GM18499 (cell line): ENCODE measurements at regions not wholly inside any gene's neighbourhood (a gene's known extent, or its start where the extent isn't known, plus 50 kb on each side); places are given as distances from the start of the nearest gene placed in this dataset.

Experiments
- ATAC-seq: cut with Tn5 transposase; IDR thresholded peaks from one replicate; pipeline ENCODE4 v1.9.1; 2021; ENCODE audit warnings: moderate number of reproducible peaks; ENCODE audit not compliant: insufficient read depth, unreplicated experiment

GRCh38 chr5:156135531-156135930 is 191.4 kb upstream of the SGCD start:
- no peak for ATAC-seq

GRCh38 chr5:156137071-156137869 is 189.7 kb upstream of the SGCD start:
- no peak for ATAC-seq

- ATAC-seq = no peak
These were observed 184.1 kb upstream of the SGCD start for GRCh38 chr5:156142867-156143266.

GRCh38 chr5:156147261-156147943 is 179.6 kb upstream of the SGCD start:
- ATAC-seq = no peak

GRCh38 chr5:156147944-156148285 is 179.0 kb upstream of the SGCD start:
- no peak for ATAC-seq

- no peak for ATAC-seq
These were observed 178.7 kb upstream of the SGCD start for GRCh38 chr5:156148301-156148700.

- ATAC-seq = no peak
These were observed 177.8 kb upstream of the SGCD start for GRCh38 chr5:156149213-156149612.

- ATAC-seq = no peak
These were observed 173.4 kb upstream of the SGCD start for GRCh38 chr5:156153602-156154001.

GRCh38 chr5:156154757-156155156 is 172.2 kb upstream of the SGCD start:
- no peak for ATAC-seq

- ATAC-seq = no peak
These were observed 171.4 kb upstream of the SGCD start for GRCh38 chr5:156155598-156155997.

GRCh38 chr5:156164306-156164705 is 162.7 kb upstream of the SGCD start:
- ATAC-seq = no peak

GRCh38 chr5:156169495-156169894 is 157.5 kb upstream of the SGCD start:
- ATAC-seq = no peak

GRCh38 chr5:156170351-156170961 is 156.5 kb upstream of the SGCD start:
- ATAC-seq = no peak

- no peak for ATAC-seq
These were observed 152.7 kb upstream of the SGCD start for GRCh38 chr5:156174225-156174624.

- ATAC-seq = no peak
These were observed 148.8 kb upstream of the SGCD start for GRCh38 chr5:156178117-156178516.

GRCh38 chr5:156181656-156182055 is 145.3 kb upstream of the SGCD start:
- ATAC-seq = no peak

- no peak for ATAC-seq
These were observed 144.6 kb upstream of the SGCD start for GRCh38 chr5:156182174-156182967.

GRCh38 chr5:156186760-156187159 is 140.2 kb upstream of the SGCD start:
- ATAC-seq = no peak

GRCh38 chr5:156188016-156188415 is 138.9 kb upstream of the SGCD start:
- ATAC-seq = no peak

- ATAC-seq = no peak
These were observed 137.3 kb upstream of the SGCD start for GRCh38 chr5:156189628-156190027.

GRCh38 chr5:156191547-156191946 is 135.4 kb upstream of the SGCD start:
- ATAC-seq = no peak
